PC-9 (cell line): ENCODE measurements at regions not wholly inside any gene's neighbourhood (a gene's known extent, or its start where the extent isn't known, plus 50 kb on each side); places are given as distances from the start of the nearest gene placed in this dataset.

ENCODE experiments used
- CTCF ChIP-seq: fragments of 200-600 bp; sonication (generic); conservative IDR thresholded peaks from 2 replicates; pipeline ENCODE4 v1.6.1; 2017; ENCODE audit warnings: mixed run types, antibody characterized with exemption, mild to moderate bottlenecking, moderate library complexity
- EZH2 ChIP-seq: fragments of 200-600 bp; sonication (generic); IDR thresholded peaks from 2 replicates; pipeline ENCODE4 v1.8.0; 2017; ENCODE audit warnings: antibody characterized with exemption, low read depth

DNA sequence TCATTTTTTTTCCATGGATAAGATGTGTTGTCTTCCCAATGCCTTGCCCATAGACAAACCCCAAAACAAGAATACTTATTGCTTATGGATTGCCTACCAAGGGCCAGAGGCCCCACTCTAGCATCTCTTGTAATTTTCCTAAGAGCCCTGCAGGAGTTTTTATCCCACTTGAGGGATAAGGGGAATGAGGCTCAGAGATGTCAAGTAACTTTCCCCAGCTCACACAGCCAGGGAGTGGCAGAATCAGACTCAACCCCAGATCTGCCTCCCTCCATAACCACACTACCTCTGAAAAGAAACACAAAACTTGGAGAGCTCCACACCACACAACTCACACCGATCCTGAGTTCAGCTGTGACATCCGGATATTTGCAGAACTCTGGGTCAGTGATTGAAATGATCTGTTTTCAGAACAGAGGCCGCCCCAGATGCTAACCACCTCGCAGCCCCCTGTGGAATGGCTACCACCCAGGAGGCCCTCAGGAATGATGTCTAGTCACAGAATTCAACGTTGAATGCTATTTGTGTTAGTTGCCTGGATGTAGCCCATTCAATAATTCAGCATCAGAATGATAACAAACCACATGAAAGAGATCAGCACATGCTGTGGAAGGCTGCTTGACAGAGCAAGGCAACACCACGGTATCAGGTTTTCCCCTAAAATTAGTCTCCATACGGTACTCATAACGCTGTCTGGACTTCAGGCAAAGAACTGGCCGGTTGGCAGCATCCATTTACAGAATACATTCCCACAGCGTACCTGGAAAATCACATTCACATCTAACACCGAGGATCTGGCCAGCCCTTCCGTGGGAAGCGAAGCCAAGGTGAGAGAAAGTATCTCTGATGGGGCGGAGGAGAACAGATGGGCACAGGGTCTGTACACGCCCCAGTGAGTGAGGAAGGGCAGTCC is 231.9 kb downstream of the TOMM20 start:
- TF ChIP-seq CTCF: no peak
- TF ChIP-seq EZH2: no peak
